M059J (cell line): ENCODE measurements at regions not wholly inside any gene's neighbourhood (a gene's known extent, or its start where the extent isn't known, plus 50 kb on each side); places are given as distances from the start of the nearest gene placed in this dataset.
A peak's percentile ranks its signal among the peaks of the same experiment; 100 is the strongest.

Experiments used
- DNase-seq: peaks from one replicate; pipeline ENCODE4 v3.0.0-alpha.2; 2012; ENCODE audit warnings: low read depth

DNA sequence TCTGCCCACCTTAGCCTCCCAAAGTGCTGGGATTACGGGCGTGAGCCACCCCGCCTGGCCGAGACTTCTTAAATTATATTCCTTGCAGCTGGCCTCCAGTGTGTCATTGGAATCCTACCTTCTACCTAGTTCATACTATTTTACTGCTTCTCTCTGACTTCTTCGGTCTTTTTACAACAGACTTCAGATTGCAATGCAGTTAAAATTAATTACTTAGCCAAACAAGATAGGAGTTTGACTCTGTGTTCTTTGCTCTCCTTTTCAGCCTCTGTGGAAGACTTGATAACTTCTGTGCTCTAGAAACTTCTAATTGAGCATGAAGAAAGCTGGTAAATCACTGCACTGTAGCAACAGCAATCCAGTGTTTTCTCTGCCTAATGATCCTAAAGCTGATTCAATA is 199.5 kb downstream of the GASK1B start:
- DNase-seq: no peak

DNA sequence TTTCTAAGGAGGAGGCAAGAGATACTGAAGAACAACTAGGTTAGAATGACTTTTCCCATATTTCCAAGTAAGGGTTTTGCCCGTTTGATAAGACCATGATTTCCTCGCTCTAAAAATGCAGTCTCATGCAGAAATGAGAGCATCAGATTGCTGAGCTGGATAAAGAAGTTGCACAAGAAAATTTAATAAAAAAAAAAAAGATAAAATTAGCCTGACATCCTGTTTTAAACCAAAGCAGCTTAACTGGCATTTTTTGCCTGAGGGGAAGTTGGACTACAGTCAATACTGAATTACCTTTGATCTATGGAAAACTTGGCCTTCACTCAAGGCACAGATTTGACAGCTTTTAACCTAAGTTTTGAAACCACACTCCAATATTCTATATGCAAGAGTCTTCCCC is 208.4 kb downstream of the GASK1B start:
- DNase-seq: peak; percentile 25

DNA sequence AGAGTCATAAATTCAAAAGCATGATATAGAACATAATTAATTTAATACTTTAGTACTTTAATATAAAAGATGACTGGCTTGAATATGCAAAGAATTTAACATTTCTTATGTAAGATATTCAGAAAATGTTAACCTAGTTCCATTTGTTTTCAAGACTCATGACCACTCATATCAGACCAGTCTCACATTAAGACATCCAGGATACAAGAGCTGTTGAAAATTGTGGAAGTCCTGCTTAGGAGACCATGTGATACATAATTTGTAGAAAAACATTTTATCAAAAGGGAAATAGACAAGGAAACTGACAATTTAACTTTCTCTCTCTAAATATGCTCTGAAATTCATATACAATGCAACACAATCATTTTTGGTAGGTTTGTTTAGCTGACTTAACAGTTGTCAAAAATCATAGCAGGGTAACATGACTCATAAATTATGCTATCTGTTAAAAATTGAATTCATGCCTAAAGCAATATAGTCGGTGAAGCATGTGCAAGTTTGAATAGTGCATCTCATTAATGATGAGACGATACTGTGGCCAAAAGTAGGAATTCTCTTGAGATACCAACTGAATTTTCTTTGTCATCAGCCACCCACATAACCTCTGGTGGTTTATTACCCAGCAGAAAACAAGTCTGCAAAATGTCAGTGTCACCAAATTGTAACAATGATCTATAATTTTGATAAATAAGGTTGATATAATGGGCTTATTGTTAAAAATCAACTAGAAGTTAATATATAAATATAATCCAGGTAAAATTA is 211.4 kb downstream of the GASK1B start:
- peak; percentile 19 for DNase-seq

DNA sequence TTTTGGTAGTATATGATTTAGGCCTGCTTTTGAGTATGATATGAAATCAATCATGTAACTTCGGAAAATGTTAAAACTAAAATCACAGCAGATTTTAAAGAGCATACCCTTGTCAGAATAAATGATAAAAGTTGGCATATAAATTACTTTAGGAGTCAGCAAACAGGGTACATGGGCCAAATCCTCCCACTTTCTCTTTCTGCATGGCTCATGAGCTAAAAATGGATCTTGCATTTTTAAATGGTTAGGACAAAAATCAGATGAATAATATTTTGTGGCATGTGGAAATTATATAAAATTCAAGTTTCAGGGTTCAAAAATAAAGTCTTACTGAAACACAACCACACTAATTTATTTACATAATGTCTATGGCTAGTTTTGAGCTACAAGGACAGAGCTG is 214.9 kb downstream of the GASK1B start:
- peak; percentile 11 for DNase-seq

DNA sequence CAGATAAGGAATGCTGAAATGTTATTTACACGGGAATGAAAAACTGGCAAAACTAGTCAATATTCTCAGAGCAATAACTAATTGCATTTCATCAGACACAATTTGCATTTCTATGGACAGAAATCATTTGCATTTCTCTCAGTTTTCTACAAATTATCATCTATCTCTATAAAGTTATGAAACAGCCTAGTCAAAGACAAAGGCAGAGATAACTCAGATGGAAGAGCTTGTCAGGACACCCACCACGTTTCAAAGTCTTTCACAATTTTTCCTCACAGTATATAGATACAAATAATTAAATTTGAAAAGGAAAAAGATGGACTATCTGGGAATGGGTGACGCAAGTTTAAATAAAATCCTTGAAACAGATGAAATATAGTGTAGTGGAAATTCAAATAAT is 230.8 kb downstream of the GASK1B start:
- DNase-seq: no peak

DNA sequence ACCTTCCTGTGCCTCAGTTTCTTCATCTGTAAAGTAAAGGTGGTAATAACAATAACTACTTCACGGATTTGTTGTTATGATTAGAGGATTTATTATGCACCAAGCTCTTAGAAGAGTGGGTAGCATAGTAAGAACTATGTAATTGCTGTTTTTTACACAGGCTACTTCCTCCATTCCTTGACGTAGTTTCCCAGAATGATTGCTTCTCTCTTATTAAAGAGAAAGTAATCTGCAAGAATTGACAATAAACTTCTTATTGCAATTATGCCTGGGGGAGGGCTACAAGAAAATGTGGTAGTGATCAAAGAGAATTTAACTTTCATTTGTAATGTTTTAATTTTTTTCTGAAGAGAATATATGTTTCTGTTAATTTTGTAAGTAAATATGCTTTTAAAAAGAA is 238.7 kb downstream of the GASK1B start:
- no peak for DNase-seq

DNA sequence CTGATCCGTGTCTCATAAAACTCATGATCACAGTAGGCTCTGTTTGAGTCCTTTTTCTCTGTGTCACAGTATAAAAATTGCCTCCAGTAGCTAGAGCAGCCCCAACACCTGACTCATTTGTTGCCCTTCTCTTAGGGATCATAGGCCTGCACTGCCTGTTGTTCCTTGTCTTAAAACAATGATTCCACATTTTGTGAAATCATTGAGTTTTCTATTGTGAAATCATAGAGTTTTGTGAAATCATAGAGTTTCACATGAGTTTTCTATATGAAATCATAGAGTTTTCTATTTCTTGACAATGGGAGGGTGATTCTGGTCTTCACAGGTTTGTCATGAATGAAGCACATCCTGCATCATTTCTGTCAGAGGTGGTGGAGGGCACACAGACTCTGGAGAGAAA is 239.9 kb downstream of the GASK1B start:
- no peak for DNase-seq

DNA sequence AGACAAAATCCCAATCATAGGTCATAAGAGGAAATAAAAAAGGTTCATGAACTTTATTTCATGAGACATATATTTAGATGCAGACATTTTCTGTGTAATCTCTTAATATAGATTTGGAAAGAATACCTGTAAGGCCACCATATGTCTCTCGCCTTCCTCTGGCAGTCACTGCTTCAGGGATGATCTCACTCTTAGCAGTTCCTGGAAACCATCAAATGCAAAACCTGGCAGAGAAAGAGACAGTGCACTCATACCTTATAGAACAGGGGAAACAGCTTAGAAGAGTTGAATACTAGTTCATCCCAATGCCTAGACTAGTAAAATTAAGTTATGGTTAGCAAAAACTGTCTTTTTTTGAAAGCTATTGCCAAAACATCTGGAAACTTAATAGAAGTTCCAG is 243.3 kb downstream of the GASK1B start:
- DNase-seq: no peak

DNA sequence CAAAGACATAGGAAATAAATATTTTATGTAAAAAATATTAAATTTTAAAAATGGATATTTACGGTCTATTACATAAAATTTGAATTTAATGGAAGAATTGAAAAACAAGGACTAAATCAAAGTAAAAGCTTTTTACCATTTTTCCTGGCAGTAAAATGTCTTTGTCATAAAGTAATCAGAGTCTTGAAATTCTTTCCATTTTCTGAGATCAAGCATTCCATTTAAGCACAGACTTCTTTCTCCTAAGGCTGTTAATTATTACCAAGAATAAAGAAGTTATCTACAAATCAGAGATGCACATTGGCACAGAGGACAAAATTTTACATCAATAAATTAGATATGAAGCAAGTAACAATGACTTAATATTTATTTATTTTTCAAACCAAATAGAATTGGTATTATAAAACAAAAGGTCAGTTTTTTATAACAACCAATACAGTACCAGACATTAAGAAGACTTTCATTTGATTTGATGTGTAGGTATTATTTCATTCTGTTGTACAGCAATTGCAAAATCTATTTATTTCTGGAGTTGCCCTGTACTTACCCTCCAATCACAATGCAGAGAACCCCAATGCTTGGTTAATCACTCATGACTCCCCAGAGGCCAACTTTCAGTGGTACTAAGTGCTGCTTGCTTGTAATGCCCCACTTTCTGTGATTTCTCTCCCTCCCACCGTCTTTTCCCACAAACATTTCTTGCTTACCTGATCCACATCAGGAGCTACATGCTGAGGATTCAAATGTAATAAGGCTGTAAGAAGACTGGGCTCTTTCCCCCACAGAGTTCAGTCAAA is 254.6 kb downstream of the GASK1B start:
- DNase-seq: no peak

DNA sequence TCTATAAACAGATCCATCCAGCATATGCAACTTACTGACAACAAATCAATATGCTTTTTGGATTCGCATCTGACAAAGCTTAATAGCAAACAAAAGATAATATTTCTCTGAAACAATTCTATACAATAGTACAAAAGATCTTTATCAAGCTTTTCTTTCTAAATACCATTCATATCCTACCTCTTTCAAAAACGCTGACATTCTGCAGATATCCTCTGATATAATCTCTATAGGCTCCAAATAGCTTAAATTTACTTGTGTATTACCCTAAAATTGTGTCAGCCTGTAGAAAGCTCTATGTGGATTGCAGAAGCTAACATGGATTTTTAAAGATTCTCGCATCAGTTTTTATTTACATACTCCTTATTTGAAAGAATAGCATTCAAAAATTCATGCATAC is 260.6 kb downstream of the GASK1B start:
- no peak for DNase-seq

DNA sequence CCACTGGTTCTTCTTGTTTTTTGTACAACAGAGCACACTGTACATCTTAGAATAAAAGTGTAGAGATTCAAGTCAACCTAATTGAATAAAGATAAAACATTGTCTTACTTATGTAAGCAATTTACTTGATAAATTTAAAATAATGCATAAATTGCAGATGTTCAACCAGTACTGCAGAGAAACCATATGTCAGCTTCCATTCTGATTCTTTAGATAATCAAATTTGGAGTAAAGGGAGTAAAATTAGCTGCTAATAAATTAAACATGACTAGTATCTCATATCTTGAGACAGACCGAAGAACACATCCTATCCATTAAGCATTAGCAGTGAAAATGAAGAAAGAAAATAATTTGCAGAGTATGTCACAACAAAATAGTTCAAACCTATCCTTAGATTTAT is 261.2 kb downstream of the GASK1B start:
- no peak for DNase-seq

DNA sequence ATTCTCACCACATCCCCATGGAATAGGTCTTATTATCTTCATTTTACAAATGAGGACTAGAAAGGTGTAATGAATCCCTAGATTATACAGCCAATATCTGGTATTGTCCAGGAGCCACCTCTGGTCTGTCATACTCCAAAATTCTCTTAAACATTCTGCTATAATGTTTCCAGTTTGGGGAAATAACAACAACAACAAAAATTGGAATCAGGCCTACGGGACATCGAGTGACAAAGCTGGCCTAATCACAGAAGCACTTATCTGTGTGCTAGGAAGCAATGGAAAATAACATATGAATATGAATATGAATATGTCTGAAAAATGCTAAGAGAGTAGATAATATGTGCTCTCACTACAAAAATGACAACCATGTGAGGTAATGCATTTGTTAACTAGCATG is 264.1 kb downstream of the GASK1B start:
- DNase-seq: no peak

DNA sequence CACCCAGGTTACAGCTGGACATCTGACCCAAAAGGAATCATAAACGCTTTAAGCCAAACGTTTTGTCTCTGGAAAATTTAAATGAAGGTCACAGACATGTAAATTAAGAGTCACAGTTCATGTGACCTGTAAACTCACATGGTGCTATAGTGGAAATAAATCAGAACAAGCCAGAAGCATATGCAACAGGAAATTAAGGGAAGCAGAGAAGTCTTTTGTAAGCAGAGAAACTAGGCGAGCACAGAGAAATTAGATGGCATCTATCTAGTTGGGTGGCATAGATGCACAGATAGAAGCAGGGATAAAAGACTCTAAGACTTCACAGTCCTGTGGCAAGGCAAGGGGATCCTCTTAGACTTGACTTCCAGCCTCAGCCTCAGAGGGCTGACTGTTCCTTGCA is 264.8 kb downstream of the GASK1B start:
- no peak for DNase-seq

DNA sequence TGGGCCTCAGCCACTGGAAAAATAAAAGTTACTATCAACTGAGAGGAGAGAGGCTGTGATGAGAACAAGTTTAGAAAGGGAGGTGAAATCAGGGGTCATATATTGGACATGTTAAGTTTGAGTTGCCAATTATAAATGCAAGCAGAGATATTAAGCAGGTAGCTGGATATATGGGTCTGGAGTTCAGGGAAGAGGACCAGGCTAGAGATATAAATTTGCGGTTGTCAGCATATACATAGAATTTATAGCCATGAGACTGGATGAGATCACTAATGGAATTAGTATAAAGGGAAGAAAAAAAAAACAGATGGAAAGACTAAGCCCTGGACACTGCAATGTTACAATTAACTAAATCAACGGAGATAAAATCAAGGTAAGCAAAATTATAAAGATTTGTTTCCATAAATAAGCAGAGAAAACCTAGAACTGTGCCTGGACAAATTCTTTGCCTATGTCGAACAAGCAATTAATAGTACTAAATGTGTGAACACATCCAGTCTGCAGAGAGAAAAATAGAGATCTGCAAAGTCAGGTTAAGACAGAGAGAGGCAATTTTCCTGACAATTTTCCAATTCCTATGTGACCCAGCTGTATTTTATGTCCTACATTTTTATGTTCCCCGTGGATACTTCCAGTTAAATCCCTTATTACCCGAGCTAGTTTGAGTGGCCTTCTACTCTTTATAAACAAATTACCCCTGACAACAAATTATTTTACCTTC is 265.4 kb downstream of the GASK1B start:
- no peak for DNase-seq

DNA sequence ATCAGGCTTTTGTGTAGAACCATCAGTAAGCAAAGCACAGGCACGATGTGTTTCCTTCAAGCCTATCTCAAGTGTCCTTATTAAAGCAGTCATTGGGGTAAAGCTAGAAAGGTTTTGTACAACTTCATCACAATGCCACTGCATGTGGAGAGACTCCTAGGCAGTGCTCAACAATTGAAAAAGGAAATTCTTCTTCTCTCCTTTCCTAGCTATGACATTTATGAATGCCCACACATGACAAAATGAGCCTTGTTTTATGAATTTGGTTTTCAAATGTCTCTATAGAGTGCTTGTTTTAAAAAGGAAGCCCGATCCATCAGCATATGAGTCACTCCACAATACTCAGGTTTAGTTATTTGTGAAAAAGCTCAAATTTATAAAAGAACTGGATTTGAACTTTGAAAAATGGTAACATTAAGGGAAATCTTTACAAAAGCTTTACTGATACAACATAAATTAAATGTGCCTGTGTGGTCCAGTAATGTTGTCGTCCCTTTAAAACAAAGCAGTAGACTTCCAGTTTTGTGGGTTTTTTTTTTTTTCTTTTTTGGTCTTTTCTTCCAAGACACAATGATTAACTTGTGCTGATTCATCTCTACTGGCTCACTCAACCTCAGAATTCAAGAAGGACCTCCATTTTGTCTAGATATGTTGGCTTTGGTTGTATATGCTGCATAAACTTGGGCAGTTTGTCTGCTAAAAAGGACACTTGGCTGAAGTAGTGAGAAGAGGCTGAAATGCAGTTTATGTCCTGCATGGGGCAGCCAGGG is 273.8 kb downstream of the GASK1B start:
- peak; percentile 1 for DNase-seq

DNA sequence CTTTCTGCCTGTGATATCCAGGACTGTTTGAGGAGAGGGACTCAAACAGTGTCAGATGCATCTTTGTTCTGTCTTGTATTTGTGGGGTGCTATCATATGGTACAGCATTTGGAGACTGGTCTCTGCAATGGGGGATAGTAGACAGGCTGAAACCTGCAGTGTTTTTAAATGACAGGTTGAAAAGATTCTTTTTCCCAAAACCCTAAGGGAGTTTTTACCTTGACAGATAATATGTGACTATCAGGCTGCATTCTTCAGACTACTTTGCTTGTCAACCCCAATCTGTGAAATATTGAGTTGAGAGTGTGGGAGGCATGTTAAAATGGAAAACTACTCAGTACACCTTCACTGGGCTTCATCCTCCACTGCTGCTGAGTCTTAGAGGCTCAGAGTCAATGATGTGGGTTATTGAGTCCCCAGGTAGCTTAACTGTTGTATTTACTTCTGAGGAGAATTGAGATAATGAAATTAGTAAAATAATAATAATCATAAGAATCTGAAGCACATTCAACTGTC is 274.9 kb downstream of the GASK1B start:
- DNase-seq: no peak

DNA sequence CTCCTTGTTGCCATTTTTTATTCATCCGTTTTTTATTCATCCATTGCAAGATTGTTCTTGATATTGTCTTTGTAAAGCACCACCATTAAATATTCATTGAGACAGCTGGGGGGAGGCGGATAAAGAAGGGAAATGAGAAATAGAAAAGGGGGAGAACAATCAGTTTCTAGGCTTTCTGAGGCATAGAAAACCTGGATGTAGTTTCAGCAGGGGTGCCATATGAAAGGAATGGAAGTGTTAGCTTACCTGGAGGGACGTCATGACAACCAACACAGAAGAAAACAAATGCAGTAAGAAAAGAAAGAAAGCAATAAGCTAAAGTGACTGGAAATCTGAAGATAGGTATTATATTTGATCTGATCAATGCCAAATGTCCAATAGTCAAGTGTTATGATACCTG is 276.1 kb downstream of the GASK1B start:
- no peak for DNase-seq

DNA sequence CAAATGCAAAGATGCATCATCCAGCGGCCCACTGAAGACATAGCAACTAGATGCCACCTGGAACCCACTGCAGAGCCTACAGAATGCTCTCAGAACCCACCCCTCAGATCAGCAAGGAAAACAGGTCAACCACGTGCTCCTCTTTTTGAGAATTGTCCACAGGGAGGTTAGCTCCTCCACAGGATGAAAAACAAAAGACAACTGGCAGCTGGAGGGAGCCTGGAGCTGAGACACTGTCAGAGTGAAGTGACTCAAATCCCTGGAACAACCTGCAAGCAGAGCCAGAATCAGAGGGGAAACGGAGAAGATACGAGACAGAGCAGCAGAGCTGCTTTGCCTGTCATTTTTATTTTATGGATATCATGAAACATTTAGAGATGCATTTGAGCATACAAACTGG is 277.6 kb downstream of the GASK1B start:
- DNase-seq: no peak

DNA sequence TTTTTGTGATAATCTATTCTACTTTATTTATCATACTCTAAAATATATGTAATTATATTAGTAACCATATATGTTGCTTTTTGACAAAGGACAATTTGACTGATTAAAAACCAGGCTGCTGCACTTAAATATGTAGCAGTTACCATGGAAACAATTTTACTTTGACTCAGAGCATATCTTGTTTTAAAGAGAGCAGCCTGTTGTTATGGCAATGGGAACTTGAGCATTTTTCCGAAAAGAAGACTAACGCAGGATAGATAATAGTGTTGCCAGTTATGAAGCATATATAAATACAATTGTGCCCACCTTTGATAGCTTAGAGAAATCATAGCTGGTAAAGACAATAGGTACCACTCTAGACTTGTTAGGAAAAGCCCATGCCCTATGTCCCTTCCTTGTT is 283.0 kb downstream of the GASK1B start:
- no peak for DNase-seq

DNA sequence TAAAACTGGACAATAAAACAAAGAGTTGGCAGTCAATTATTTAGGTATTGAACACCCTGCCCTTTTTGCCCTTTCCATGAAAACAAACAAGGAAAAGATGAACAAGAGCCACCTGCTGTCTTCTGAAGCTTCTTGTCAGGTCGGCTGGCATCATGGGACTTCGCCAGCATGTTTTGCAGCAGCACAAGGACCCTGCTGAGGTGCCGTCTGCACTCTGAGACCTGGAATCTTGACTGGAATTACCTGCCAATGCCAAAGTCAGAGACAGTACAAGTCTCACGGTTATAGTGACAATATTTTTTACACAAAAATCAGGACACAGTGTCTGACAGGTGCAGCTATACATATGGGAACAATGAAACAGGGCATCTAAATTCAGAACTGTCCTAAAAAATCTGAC is 284.5 kb downstream of the GASK1B start:
- DNase-seq: no peak

DNA sequence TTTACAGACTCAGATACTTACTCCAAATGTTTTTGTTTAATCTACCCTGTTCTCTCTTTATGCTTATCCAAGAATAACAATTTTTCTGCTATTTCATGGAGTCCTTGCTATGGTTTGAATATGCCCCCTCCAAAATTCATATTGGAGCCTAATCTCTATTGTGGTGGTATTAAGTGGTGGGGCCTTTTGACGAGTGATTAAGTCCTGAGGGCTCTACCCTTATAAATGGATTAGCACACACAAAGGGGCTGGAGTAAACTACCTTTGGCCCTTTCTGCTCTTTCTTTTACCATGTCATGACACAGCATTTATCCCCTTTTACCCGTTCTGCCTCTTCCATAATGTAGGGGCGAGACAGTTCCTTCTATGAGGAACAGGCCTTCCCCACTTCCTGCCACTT is 285.5 kb downstream of the GASK1B start:
- DNase-seq: no peak

DNA sequence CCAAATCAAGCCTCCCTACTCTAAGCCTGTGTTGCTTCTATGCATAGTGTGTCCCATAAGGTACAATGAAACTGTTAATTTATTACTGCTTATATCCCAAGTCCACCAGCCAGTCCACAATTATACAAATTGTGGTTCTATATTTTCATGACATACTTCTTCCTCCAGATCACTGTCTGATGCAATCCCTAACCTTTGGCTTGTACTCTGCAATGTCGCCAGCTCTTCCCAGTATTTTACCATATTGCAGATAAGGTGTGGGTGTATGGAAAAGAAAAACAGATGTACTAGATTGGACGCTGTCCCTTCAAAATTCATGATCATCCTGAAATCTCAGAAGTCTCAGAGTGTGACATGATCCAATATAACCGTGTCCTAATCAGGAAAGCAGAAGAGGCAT is 286.2 kb downstream of the GASK1B start:
- DNase-seq: no peak
